ENCODE measurements at regions not wholly inside any gene's neighbourhood (a gene's known extent, or its start where the extent isn't known, plus 50 kb on each side); places are given as distances from the start of the nearest gene placed in this dataset.

DNA sequence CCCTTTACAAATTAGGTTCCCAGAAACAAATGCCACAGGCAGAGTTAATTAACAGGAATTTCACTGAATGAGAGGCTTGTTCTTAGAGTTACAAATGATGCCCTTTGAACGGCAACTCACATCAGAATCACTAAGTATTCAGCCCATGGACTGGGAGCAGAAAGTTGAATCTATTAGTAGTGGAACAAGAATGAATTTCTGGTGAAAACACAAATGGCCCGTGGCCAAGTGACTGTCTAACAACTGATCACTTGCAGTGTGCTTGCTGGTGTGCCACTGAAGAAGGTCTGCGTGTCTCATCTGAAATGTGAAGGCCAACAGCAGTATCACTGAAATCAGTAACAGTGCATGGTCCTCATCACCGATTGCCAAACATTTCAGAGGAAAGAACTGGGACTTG is 893.4 kb upstream of the TMEM132C start:
- no peak for TF ChIP-seq EZH2 (IDR thresholded peaks at IDR 0.05; ENCODE audit: insufficient read depth, poor library complexity, severe bottlenecking)
- no peak for TF ChIP-seq EZH2phosphoT487 (IDR thresholded peaks at IDR 0.05; ENCODE audit: insufficient read depth, low read depth)

All from GM23248 (cell line).